Stimulated activated CD8-positive, alpha-beta memory T cell treated with anti-CD3 and anti-CD28 coated beads, Interleukin-7, amount 100 ng/mL, for 24 hours (primary cell): ENCODE measurements at regions not wholly inside any gene's neighbourhood (a gene's known extent, or its start where the extent isn't known, plus 50 kb on each side); places are given as distances from the start of the nearest gene placed in this dataset.

Experiments
- DNase-seq: peaks from one replicate; pipeline ENCODE4 v3.0.0-alpha.2; 2020; ENCODE audit warnings: low read depth

DNA sequence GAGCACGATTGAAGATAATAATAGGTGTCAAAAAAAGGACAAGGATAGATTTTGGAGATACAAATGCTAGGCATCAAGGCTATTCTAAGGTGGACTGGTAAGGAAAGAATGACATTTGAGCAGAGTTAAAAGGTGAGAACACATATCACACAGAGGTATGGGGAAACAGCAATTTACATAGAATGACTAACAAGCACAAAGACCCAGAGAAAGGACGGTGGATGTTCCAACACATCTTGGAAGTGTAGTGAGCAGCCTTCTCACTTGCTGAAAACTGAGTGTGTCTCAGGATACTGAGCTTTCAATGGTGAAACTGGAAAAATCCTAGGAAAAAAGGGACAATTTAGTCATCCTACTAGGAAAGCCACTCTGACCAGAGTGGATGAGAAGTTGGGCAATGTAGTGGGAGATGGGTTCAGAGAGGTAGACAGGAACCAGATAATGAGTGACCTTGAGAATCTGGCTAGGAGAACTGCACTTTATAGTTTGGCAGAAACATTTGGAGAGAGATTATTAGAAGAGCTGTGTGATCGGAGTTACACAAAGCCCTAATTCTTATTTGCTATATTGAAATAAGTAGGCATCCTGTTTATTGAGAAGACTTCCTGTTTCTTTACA, 706.0 kb downstream of the KCNA4 start:
- DNase-seq, result no peak

DNA sequence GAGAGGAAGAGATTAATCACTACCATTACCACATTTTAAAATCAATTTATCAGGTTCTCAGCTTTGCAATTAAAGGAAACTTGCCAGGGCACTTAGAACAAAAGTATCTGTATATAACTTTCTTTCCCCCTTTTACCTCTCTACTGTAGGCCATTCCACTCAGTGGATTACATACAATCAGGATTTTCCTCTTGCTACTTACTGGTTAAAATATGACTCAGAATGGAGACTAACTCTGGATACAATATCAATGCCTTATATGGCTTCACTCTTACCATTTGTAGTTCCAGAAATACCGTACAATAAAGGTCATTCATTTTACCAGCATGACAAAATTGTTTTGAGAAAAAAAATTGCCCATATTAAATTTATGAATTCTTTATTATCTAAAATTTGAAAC, 706.8 kb downstream of the KCNA4 start:
- no peak for DNase-seq

DNA sequence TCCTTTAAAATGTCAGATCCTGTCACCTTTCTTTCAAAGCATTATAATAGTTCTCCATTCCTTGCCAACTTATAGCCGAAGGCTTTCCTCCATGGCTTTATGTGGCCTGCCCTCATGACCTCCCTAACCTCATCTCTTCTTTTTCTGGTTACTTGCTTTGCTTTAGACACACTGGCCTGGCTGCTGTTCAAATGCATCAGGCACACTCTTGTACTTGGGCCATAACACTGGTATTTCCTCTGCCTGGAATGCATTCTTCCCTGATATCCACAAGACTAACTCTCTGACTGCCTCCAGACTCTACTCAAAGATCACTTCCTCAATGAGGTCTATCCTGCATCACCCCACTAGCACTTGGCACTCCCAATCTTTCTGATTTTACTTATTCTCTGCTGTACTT, 710.3 kb downstream of the KCNA4 start:
- no peak for DNase-seq

DNA sequence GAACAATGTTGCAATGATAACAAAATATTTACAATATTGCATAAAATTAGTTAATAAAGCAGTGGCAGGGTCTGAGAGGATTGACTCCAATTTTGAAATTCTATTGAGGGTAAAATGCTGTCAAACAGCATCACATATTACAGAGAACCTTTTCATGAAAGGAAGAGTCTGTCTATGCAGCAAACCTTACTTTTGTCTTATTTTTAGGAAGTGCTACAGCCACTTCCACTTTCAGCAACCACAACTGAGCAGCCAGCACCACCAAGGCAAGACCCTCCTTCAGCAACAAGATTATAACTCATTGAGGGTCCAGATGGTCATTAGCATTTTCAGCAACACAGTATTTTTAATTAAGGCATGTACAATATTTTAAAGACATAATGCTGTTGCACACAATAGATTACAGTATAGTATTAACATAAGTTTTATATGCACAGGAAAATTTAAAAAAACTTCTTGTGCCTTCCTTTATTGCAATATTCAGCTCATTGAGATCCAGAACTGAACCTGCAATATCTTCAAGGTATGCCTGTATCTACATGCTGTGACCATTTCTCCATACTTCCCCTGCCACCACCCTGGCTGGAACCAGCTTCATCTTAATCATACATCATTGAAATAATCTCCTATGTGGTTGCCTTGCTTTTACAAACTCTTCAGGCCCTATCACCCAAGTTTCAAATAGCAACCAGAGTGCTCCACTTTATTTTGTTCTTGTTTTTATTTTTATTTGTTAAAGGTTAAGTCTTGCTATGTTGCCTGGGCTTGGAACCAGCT, 711.2 kb downstream of the KCNA4 start:
- no peak for DNase-seq

DNA sequence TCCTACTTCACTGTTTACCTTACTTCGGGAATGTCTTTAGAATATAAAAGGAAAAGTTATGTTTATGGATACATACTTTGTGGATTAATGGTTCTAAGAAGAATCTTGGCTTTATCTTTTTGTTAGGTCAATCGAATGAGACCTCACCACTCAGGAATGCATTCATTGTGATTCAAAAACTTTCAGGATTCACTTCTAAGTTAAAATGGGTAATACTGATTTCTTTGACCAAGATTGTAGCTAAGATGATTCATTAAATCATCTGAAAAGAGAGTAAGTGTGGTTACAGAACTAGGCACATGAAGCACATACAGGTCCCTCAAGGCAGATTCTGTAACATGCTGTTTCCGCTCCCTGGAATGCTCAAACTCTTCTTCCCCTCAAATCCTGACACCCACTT, 716.4 kb downstream of the KCNA4 start:
- no peak for DNase-seq

DNA sequence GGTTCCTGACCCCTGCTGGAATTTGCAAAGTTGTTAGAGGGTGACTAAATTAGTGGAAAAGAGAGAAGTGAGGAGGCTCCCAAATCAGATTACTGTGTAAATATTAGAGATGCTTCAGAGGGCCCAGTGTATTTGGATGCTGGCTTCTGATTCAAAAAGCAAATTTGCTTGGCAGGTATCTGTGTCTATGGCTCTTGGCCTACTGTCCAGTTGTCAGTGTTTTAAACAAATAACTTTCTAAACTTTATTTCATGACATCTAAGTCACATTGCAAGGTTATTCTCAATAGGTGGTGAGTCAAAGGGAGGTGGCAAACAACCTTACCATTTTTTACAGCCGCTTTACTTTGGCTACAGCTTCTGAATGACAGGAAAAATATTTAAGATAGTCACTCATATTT, 720.1 kb downstream of the KCNA4 start:
- DNase-seq, result no peak

DNA sequence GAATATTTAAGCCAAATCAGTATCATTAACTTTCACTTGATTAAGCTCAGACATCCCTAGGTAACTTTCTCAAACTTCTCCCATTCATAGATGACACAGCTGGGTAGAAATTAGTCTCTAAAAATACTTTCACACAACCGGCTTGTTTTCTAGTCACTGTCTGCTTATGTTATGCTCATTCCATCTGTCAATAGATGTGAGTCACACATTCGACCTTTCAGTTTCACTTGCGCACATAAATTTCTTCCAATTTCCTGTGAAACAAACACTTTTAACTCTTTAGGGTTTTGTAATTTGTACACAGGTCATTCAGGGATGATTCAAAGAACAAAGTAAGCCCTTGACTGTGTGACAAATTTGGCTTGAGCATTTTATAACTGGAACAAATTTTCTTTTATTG, 723.0 kb downstream of the KCNA4 start:
- no peak for DNase-seq

DNA sequence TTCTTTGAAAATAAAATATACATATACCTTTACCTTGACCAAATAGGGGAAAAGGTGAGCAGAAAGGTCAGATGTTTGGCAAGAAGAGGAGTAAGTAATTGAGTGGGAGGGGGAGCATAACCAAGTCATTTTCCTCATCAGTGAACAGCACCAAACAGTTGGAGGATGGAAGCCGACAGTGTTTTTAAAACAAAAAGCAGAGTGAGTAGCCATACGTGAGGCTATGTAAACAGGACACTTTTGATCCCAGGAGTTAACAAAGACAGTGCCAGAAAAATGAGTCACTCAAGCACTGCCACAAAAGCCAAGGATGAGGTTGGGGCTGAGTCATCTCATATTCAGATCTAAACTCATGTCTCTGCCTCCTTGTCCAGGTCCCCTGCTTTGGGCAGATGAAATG, 734.7 kb downstream of the KCNA4 start:
- no peak for DNase-seq

DNA sequence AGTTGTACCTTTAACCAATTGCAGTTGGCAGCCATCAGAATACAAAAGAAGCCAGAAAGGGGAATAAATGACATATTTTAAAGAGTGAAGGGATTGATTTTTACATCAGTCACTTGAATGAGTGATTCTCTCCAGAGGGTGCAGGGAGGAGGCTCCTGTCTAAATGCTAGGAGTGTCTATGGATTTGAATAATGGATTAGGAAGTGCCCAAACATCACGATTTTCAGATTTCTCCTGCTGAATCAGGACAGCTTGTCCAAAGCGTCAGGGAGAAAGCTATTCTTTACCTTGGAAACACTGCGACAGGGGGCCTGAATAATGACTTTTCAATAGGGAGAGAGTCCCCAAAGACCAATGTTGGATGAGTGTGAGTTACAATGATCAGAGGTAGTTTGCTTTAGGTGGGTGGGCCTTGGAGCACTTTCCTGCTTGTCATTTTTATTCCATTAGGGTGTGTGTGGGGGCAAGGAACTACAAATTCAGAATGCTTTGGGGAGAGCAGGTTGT, 735.5 kb downstream of the KCNA4 start:
- DNase-seq, result no peak

DNA sequence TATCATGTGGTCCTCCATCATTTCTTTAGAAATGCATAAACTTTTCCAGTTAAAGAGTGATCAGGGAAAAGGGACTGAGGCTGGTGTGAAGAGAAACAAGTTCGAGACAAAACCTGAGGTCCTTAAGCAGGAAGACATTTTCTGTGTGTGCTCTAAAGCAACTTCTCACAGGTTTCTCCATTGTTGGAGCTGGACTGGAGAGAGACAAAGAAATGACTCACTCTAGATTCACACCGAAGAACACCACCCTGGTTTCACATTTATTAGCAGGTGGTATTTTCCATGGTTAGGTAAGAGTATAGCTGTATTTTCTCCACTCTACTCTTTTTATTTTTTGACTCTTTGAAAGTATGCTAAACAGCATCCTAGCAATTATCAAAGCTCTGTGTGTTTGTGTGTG, 736.4 kb downstream of the KCNA4 start:
- DNase-seq, result no peak

DNA sequence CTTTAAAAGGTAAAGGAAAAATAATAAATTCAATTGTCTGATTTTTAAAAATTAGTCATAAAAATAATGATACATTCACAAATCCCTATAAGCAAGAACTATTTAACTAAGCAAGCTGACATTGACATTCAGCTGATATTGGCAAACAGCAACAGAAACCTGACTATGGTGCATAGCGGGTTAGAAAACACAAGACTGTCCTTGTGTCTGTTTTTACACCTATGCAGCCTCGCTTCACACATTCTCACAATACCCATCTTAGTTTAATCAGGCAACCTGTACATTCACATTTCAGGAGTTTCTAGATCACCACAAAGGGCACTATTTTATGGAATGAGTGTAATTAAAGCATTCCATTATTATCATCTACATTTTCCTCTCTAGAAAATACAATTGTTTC, 737.1 kb downstream of the KCNA4 start:
- no peak for DNase-seq

DNA sequence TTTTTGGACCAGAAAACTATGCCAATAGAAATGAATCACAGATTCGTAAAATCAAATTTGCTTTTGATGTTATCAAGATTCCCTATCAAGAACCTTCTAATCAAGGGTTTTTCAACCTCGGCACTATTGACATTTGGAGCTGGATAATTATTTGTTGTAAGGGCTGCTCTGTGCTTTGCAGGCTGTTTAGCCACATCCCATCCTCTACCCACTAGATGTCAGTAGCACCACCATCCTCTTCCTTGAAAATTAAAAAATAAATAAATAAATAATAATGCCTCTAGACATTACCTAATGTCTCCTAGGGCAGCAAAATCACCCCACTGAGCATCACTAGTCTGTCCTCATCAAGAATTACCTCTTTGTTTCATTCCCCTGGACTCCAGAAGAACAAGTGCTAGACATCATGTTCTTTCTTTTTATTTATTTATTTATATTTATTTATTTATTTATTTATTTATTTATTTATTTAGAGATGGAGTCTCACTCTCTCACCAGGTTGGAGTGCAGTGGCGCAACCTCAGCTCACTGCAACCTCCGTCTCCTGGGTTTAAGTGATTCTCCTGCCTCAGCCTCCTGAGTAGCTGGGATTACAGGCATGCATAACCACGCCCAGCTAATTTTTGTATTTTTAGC, 744.7 kb downstream of the KCNA4 start:
- DNase-seq, result no peak

DNA sequence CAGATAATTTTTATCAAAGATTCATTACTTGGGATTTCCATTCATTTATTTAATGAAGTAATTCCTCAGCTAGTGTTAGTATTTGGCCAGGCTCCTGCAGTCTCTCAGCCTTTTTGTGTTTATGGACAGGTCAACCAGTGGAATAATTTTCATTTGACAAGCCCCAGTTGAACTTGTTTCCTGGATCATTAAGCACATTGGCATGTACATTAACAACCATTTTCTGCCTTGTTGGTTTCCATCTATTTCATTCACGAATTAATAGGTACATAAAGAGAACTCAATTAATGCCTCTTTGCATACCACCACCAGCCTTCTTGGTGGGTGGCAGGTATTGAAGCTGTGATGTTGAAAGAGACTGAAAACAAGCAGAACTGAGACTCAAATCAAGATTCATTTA, 745.2 kb downstream of the KCNA4 start:
- no peak for DNase-seq

DNA sequence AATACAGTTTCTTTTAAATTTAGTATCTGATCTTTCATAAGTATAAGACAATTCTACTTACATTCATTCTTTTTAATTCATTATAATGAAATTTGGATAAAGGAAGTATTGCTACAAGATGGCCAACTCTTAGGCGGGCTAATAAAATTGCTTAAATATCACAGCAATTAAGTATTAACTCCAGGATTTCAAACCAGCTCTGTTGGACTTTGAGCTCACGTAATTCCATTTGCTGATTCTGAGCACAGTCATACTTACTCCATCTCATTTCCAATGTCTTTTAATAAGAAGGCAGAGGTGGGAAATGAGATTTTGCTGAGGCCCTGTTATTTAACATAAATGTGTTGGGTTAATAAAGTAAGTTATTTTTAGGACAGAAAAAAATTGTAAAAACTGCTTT, 748.1 kb downstream of the KCNA4 start:
- DNase-seq, result no peak

DNA sequence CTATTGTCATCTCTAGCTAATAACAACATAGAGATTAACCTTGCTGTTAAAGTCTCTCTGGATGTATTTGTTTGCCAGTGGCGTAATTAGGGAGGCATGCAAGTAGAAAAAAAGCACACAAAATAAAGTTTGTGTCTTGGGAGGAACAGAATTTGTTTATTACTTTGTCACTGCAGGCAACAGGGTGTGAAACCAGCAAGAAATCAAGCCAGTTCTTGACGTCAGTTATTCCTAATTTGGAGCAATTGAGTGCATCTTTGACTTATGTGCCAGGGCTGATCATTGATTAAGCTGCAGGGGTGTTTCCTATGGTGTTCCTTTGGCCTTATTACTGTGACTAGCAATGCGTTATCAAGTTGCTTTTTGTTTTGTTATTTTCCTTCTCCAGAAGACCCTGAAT, 751.0 kb downstream of the KCNA4 start:
- DNase-seq, result no peak

DNA sequence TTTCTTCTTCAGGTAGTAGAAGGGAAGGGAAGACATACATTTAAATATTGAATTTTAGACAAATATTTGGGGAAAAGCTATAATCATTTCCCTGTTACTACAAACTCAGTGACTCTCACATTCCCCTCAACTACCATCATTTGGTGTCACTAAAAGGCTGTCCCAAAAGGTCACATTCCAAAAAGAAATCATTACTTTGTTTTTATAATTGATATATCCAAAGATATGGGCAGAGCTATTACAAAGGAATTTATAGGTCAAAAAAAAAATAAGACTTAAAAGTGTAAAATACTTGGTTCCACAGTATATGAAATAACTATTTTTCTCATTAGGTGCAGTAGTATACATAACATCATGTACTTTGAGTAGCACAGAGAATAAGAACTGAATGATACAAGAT, 751.4 kb downstream of the KCNA4 start:
- DNase-seq, result no peak

DNA sequence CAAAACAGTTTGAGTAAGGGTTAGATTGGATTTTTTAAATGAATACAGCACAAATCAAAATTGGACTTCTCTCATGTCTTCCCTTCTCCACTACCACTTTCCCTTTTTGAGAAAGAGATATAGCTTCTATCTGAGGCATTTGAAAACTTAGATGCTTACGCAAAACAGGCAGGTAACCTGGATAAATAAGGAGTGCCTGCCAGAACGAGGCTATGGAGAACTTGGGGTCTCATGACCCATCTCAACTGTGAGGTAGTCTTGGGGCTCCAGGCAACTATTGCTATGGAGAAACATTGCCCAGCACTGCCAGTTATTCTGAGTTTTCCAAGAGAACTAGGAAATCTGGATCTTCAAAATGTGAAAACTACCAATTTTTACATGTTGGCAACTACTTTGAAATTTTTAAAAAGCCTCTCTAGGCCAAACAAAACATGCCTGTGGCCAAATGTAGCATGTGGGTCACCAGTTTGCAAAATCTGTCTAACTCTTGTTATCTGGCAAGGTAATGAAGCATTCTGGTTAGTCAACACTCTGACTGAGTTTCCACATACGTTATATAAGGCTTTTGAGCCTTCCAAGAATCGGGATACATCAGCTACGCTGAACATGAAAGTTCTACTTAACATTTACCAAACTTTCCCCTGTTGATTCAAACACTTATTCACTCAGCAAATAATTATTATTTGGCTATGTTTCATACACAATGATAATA, 752.7 kb downstream of the KCNA4 start:
- DNase-seq, result no peak

DNA sequence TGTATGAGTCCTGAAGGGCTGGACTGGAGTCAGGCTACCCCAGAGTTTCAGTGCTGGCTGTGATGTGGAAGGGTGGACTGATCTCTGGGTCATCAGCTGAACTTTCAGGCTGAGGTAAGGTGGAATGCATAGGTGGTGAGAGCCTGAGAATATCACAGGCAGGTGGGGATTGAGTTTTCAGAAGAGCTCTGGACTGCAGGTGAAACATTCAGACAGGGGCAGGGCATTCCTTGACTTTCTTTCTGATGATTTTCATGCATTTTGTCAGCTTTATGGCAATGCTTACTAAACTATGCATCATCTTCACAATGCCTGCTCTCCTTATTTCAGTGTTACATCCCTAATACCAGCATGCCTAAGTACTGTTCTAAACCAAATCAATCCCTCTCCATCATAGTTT, 755.0 kb downstream of the KCNA4 start:
- no peak for DNase-seq

DNA sequence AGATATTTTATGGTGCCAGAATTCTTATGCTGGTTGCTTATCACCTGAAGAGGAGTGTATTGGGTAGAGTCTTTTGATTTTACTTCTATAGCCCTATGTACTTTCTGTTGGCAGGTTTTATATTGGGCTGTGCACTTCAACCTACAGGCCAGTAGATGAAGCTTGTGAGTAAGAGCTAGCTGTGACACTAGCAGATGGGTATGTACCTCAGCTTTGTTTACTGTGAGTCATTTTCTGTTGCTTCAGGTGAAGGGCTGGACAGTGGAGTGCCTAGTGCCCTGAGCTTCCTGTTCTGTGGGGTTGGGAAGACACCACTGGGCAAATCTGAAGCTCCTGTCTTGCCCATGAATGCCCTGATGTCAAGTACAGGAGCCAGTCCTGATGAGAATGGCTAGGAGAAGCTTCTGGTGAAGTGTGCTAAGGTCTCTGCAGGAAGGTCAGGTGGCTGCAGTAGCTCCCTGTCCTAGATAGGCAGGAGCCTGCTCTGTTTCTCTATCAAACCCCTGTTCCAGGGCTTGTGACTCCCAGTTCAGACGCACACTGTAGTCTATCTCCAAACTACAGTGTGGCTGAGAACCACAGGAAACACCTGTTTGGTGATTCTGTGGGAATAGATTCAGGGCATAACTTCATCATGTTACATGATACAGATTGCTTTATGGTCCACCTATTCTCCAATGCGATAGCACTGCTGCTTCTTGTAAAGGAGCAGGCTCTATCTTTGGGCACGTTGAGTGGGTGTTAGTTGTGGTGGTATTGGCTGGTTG, 755.7 kb downstream of the KCNA4 start:
- no peak for DNase-seq

DNA sequence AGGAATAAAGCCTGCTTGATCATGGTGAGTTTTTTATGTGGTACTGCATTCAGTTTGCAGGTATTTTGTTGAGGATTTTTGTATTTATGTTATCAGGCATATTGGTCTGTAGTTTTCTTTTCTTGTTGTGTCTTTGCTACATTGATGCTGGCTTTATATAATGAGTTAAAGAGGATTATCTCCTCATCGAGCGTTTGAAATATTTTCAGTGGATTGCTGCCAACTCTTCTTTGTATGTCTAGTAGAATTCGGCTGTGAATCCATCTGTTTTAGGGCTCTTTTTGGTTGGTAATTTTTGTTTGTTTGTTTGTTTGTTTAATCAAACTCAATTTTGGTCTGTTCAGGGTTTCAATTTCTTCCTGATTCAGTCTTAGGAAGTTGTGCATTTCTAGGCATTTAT, 758.4 kb downstream of the KCNA4 start:
- DNase-seq, result no peak

DNA sequence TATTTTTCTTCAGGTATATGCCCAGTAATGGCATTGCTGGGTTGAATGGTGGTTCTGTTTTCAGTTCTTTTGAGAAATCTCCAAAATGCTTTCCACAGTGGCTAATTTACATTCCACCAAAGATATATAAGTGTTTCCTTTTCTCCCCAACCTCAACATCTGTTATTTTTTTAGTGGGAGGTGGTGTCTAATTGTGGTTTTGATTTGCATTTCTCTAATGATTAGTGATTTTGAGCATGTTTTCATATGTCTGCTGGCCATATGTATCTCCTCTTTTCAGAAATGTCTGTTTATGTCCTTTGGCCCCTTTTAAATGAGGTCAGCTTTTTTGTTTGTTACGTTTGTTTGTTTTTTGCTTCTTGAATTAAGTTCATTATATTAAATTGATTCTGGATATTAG, 760.2 kb downstream of the KCNA4 start:
- no peak for DNase-seq

DNA sequence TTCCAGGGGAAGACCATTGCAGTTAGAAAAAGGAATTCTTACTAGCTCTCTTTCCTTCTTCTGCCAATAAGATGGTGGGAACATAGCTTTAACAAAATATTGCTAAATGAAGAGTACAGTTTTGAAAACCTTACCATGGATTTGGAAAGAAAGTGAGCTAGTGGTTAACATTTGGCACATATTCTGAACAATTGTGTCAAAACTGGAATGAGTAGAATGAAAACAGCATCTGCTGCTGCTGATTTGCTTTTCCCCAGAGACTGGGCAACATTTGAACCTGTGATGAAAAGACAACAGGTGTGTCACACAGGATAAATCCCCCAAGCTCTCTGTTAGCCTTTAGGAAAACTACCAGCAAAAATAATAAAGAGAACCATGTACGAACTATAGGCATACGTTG, 761.4 kb downstream of the KCNA4 start:
- no peak for DNase-seq
